Activated CD4-positive, alpha-beta T cell treated with anti-CD3 and anti-CD28 coated beads, Interleukin-2, amount 50 U/mL, for 4 hours (primary cell): ENCODE measurements at regions not wholly inside any gene's neighbourhood (a gene's known extent, or its start where the extent isn't known, plus 50 kb on each side); places are given as distances from the start of the nearest gene placed in this dataset.

Experiments
- DNase-seq, 2 experiments: peaks; one replicate each; pipeline ENCODE4 v3.0.0-alpha.2; 2020

DNA sequence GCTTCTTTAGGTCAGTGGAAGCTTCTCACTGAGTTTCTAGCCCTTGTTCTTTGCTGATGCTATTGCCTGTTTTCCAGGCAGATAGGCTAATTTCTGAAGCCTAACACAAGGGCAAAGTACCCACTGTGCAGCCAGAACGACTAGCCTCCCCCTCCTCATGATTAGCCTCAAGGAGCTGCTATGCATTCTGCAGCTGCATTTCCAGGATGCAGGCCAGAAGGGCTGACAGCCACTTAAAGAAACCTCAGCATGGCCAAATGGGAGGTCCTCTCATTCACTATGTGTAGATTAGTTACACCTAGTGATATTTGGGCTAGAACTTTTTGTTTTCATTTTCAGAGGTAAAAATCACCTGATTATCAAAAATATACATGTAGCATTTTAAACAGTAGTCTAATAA, 216.0 kb downstream of the RAD51AP2 start:
- DNase-seq, result no peak

DNA sequence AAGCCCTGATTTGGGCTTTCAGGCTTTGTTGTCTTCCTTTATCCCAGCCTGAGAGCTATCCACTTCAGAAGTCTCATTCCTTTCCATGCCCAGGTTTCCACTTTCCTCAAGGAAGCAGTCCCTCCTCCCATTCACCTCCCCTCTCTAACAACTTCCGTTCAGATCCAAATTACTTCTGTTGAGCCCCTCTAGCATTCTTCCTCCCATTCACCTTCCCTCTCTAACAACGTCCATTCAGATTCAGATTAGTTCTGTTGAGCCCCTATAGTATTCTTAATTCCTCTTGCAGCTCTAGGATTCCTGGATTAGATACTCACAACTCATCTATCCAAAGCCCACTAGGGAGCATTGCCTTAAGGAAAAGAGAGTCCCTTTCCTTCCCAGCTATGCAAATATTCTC, 216.8 kb downstream of the RAD51AP2 start:
- no peak for DNase-seq

- no peak for DNase-seq
Measured at GRCh38 chr2:17299891-17300540, 218.2 kb downstream of the RAD51AP2 start.

- no peak for DNase-seq
Measured at GRCh38 chr2:17298453-17298852, 219.8 kb downstream of the RAD51AP2 start.

- no peak for DNase-seq
Measured at GRCh38 chr2:17296686-17297085, 221.6 kb downstream of the RAD51AP2 start.

- no peak for DNase-seq
Measured at GRCh38 chr2:17289669-17290068, 228.6 kb downstream of the RAD51AP2 start.

GRCh38 chr2:17287183-17287582, 231.1 kb downstream of the RAD51AP2 start:
- no peak for DNase-seq

DNA sequence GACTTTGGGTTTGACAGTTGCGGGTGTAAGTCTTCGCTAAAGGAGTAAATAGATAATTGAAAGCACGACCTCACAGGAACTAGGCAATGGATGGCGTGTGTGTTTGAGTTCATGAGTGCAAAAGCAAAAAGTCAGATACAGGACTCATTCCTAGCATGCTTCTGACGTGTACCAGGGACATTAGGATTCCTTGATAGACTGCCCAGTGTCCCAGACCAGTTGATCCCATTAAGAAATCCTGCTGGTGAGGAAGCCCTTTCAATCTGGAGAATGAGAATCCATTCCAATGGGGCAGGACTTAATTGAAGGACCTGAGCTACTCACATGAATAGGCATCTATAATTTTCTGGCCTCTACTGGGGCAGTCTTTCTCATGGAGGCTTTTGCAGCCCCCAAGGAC, 235.4 kb downstream of the RAD51AP2 start:
- no peak for DNase-seq

GRCh38 chr2:17282245-17282644, 236.0 kb downstream of the RAD51AP2 start:
- DNase-seq, result no peak

- no peak for DNase-seq
Measured at GRCh38 chr2:17276220-17276619, 242.0 kb downstream of the RAD51AP2 start.

DNA sequence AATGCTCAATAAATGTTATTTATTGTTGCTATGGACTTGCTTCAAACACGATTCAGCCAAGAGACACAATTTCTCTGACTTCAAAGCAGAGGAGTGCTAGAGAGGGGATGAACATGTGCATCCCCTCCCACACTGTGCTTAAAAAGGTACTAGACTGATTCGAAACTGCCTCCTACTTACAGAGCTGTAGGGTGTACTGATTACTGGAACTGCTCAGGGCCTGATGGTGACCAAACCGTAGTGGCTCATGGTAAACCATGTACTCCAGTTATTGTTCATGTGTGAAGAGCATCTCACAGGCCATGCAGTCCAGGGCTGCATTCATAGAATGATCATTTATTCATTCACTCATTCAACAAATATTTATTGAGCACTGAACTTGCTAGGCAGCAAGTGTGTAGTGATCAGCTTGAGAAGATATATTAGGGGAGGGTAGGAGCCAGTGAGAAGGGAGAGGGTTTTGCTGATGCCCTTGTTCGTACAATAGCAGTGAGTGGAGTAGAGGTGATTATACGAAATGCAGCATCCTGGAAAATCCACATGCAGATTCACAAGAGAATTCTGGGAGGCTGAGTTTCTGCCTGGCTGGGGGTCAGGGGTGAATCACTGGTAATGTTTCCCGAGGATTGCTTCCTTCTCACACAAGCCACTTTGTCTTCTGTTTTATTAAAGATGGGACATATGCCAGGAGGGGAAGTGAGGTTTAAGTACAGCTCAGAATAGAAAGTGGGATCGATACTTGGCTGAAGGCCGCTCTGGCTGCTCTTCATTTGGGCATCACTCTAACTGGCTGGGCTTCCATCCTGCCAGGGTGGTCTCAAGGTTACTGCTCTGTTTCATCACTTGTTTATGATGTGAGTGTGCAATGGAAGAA, 245.4 kb downstream of the RAD51AP2 start:
- no peak for DNase-seq

DNA sequence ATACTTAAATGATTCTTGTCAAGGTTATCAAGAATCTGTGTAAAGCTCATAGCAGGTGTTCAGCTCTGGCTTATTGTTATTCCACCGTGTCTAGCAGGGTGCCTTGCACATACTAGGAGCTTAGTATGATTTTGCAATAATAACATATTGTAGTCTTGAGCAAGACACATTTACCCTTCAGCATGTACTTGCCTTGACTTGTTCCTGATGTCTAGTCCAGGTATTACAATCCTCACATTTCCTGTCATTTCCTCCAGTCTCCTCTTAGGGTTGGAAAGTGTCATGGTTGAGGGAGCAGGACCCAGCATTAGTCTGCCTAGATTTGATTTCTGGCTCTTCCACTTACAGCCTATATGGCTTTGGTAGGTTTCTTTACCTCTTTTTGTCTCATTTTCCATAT, 246.1 kb downstream of the RAD51AP2 start:
- no peak for DNase-seq

DNA sequence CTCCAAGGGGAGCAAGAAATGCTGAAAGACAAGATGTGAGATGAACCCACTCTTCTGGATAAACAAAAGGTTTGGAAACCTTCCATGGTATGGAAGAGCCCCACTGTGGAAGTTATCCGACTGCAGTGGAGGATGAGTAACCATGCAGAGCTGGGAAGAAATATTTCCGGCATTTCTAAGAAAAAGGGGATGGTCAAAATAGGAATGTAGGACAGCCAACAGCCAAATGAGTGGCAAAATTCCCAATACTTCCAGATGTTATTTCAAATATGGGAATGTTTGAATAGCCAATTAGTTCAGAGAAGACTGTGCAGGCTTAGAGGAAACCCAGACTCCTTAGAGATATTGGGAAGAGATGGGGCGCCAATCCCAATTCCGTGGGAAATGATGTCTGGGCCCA, 246.8 kb downstream of the RAD51AP2 start:
- DNase-seq, result no peak

- DNase-seq, result no peak
Measured at GRCh38 chr2:17270894-17271293, 247.3 kb downstream of the RAD51AP2 start.

DNA sequence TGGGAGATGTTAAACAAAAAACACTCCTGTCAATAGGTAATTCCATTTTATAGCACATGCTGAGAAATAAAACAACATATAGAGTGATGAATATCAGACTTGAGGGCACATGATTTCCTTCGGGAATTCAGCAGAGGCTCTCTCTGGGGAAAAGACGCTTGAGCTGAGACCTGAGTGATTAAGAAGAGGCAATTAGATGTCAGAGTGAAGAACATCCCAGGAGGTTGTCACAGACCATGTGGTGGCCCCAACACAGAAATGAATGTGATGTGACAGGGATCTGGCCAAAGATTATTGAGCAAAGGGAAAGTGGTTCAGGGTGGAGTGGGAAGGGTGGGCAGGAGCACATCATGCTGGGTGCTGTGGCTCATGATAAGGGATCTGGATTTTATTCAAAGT, 254.7 kb downstream of the RAD51AP2 start:
- DNase-seq, result no peak

GRCh38 chr2:17262854-17263569, 255.2 kb downstream of the RAD51AP2 start:
- DNase-seq, result no peak

- no peak for DNase-seq
Measured at GRCh38 chr2:17259613-17260012, 258.6 kb downstream of the RAD51AP2 start.

- DNase-seq, result no peak
Measured at GRCh38 chr2:17258861-17259260, 259.4 kb downstream of the RAD51AP2 start.

GRCh38 chr2:17257189-17257909, 260.9 kb downstream of the RAD51AP2 start:
- DNase-seq, result no peak

DNA sequence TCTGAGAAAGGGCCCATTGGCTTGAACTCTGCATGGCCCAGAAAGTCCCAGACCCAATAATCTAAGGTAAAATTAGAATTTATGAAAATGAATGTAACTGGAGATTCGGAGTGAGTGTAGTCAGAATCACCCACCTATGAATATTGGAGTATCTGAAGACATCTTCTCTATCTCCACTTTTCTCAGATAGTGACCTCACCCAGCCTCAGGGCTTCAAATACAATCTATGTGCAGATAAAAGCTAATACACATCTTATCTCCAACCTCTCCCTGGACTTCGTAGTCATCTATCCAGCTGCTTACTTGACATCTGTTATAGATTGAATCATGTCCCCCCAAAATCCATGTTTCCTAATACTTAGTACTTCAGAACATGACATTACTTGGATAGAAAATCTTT, 263.2 kb downstream of the RAD51AP2 start:
- DNase-seq, result no peak

- no peak for DNase-seq
Measured at GRCh38 chr2:17254421-17254820, 263.8 kb downstream of the RAD51AP2 start.

DNA sequence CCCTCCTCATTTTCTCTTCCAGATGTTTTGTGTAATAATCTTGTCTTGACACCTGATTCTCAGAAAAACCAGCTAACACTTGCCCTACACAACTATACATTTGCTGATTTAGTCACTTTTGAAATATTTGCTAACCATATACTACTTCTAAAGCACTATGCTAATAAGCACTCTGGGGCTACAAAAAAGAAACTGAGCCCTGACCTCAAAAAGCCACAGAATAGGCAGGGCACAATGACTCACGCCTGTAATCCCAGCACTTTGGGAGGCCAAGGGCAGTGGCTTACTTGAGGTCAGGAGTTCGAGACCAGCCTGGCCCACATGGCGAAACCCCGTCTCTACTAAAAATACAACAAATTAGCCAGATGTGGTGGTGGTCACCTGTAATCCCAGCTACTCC, 266.0 kb downstream of the RAD51AP2 start:
- DNase-seq, result no peak

- no peak for DNase-seq
Measured at GRCh38 chr2:17251171-17251570, 267.1 kb downstream of the RAD51AP2 start.
